HepG2 (cell line): ENCODE measurements at regions not wholly inside any gene's neighbourhood (a gene's known extent, or its start where the extent isn't known, plus 50 kb on each side); places are given as distances from the start of the nearest gene placed in this dataset.
A peak's percentile ranks its signal among the peaks of the same experiment; 100 is the strongest.

Experiments
- ATAC-seq: fragments of 200-7000 bp; cut with Tn5 transposase; 3 replicates; pipeline ENCODE4 v1.9.1; 2020; ENCODE audit warnings: mild to moderate bottlenecking, moderate library complexity
- BruUV-seq: library from RNA; stranded (reverse); fragments of 400-500 nt; replicated peaks from 2 replicates; lab custom pipeline; 2021; lab: Mats Ljungman, UMichigan
- CTCF ChIA-PET: fragments of 300-600 bp; formaldehyde crosslinking; extraction: SDS; loops from one replicate; lab custom pipeline; 2021; ENCODE audit warnings: low total read pairs, inconsistent platforms, low intra/inter-chr PET ratio; lab: Yijun Ruan, JAX
- POLR2A ChIA-PET: fragments of 350-600 bp; sonication (Branson Sonifier 250); formaldehyde crosslinking; loops from one replicate; lab custom pipeline; 2020; ENCODE audit warnings: antibody characterized with exemption, inconsistent platforms; lab: Yijun Ruan, JAX
- DNase-seq: peaks from one replicate; pipeline ENCODE4 v3.0.0-alpha.2; 2015; ENCODE audit warnings: low spot score
- FAIRE-seq: peaks from 3 replicates; lab custom pipeline; 2011; peaks lifted over from hg19 to GRCh38; lab: Jason Lieb, UNC
- H2AFZ ChIP-seq: one replicate; pipeline ENCODE4 v1.6.1; 2011; ENCODE audit warnings: low read length, inconsistent platforms
- H3K27ac ChIP-seq: fragments of 300-600 bp; 3 replicates; pipeline ENCODE4 v1.8.0; 2011; ENCODE audit warnings: mixed run types, mild to moderate bottlenecking, mixed read lengths, low read length, inconsistent platforms; ENCODE audit not compliant: insufficient read depth; ENCODE audit errors: extremely low read length
- H3K27me3 ChIP-seq, 2 experiments: fragments of 200-600 bp in 1 of 2; 2 replicates in 1 of 2; 3 replicates in 1 of 2; pipeline versions ENCODE4 v1.6.0 to v1.8.0; 2011; ENCODE audit warnings: low read length in 2 of 2, mild to moderate bottlenecking in 2 of 2, moderate library complexity in 2 of 2, inconsistent platforms in 1 of 2; ENCODE audit not compliant: insufficient read depth in 2 of 2, control insufficient read depth in 1 of 2
- H3K36me3 ChIP-seq, 2 experiments: fragments of 200-600 bp in 1 of 2; replicated peaks in 1 of 2; 2 replicates in 1 of 2; 3 replicates in 1 of 2; pipeline versions ENCODE4 v1.5.1 to v1.8.0; 2011; ENCODE audit warnings: low read length in 2 of 2, inconsistent platforms in 1 of 2; ENCODE audit not compliant: insufficient read depth in 2 of 2, control insufficient read depth in 1 of 2
- H3K4me1 ChIP-seq: 2 replicates; pipeline ENCODE4 v1.5.1; 2012; ENCODE audit warnings: low read length, inconsistent platforms; ENCODE audit not compliant: insufficient read depth
- H3K4me2 ChIP-seq: 2 replicates; pipeline ENCODE4 v1.6.0; 2011; ENCODE audit warnings: low read depth, low read length, inconsistent platforms
- H3K4me3 ChIP-seq, 3 experiments: fragments of 200-600 bp in 1 of 3; sonication (generic), shearing (Covaris generic) in 1 of 3; replicated peaks in 1 of 3; 2 replicates each; pipeline ENCODE4 v1.5.1; 2011 to 2016; ENCODE audit warnings: low read length in 3 of 3, inconsistent platforms in 2 of 3, low read depth in 2 of 3, mild to moderate bottlenecking in 2 of 3, control low read depth in 1 of 3, mixed read lengths in 1 of 3; ENCODE audit not compliant: insufficient read depth in 1 of 3
- H3K79me2 ChIP-seq: one replicate; pipeline ENCODE4 v1.6.1; 2011; ENCODE audit warnings: low read length, inconsistent platforms; ENCODE audit not compliant: insufficient read depth
- H3K9ac ChIP-seq: 2 replicates; pipeline ENCODE4 v1.6.0; 2011; ENCODE audit warnings: mild to moderate bottlenecking, low read depth, low read length, inconsistent platforms; ENCODE audit not compliant: insufficient read depth
- H3K9me3 ChIP-seq: 2 replicates; pipeline ENCODE4 v1.5.1; 2012; ENCODE audit warnings: mild to moderate bottlenecking, low read length
- H4K20me1 ChIP-seq: 2 replicates; pipeline ENCODE4 v1.6.0; 2011; ENCODE audit warnings: inconsistent platforms, mild to moderate bottlenecking, low read length, moderate library complexity; ENCODE audit not compliant: insufficient read depth
- MNT ChIP-seq: fragments of 450-650 bp; IDR thresholded peaks from 2 replicates; pipeline ENCODE4 v1.6.1; 2016
- MZF1 ChIP-seq: sonication (generic); formaldehyde crosslinking; IDR thresholded peaks from 2 replicates; pipeline ENCODE4 v1.8.1; 2023; ENCODE audit warnings: mild to moderate bottlenecking, missing genetic modification reagents, borderline replicate concordance
- NFRKB ChIP-seq: fragments of 450-650 bp; IDR thresholded peaks from 2 replicates; pipeline ENCODE4 v1.6.1; 2017
- PRDM10 ChIP-seq: sonication (generic); formaldehyde crosslinking; IDR thresholded peaks from 2 replicates; pipeline ENCODE4 v1.4.0; 2020; ENCODE audit warnings: low read depth, missing genetic modification reagents
- SPEN ChIP-seq: sonication (generic); formaldehyde crosslinking; IDR thresholded peaks from 2 replicates; pipeline ENCODE4 v1.5.1; 2020; ENCODE audit warnings: low read depth, mild to moderate bottlenecking, missing genetic modification reagents
- XRCC5 ChIP-seq: fragments of 200-400 bp; formaldehyde crosslinking; optimal IDR thresholded peaks from 2 replicates; pipeline ENCODE3; 2017; ENCODE audit warnings: mild to moderate bottlenecking, low read length
- ZNF12 ChIP-seq: sonication (generic); formaldehyde crosslinking; IDR thresholded peaks from 2 replicates; pipeline ENCODE4 v1.5.0; 2020; ENCODE audit warnings: missing genetic modification reagents
- ZNF17 ChIP-seq: sonication (generic); formaldehyde crosslinking; IDR thresholded peaks from 2 replicates; pipeline ENCODE4 v1.5.0; 2020; ENCODE audit warnings: mild to moderate bottlenecking, missing genetic modification reagents
- ZNF777 ChIP-seq: sonication (generic); formaldehyde crosslinking; IDR thresholded peaks from 2 replicates; pipeline ENCODE4 v1.4.0; 2020; ENCODE audit warnings: missing genetic modification reagents
- WGBS: methylation state at CpG from one replicate; pipeline ENCODE4 v1.1.6; 2017; ENCODE audit warnings: low lambda C conversion rate; 5-methylcytosine and 5-hydroxymethylcytosine counted together
- in situ Hi-C: cut with HindIII; loops from 2 replicates; pipeline ENCODE4 v1.10.0; 2017; ENCODE audit warnings: low pct_unique_long_range_greater_than_20kb; ENCODE audit not compliant: extremely low pct_ligation_motif_present
- intact Hi-C: fragments of 100-400 bp; cut with micrococcal nuclease; formaldehyde crosslinking; loops from one replicate; pipeline ENCODE4 v1.10.0; 2022; ENCODE audit not compliant: unreplicated experiment
- TF ChIP-seq, protein P1 (sequence below): sonication (generic); formaldehyde crosslinking; conservative IDR thresholded peaks from 2 replicates; pipeline ENCODE4 v1.8.0; 2022; ENCODE audit warnings: mild to moderate bottlenecking, moderate library complexity, missing genetic modification reagents
- TF ChIP-seq, protein P2 (sequence below): sonication (generic); formaldehyde crosslinking; IDR thresholded peaks from 2 replicates; pipeline ENCODE4 v1.4.0; 2020; ENCODE audit warnings: missing genetic modification reagents

DNA sequence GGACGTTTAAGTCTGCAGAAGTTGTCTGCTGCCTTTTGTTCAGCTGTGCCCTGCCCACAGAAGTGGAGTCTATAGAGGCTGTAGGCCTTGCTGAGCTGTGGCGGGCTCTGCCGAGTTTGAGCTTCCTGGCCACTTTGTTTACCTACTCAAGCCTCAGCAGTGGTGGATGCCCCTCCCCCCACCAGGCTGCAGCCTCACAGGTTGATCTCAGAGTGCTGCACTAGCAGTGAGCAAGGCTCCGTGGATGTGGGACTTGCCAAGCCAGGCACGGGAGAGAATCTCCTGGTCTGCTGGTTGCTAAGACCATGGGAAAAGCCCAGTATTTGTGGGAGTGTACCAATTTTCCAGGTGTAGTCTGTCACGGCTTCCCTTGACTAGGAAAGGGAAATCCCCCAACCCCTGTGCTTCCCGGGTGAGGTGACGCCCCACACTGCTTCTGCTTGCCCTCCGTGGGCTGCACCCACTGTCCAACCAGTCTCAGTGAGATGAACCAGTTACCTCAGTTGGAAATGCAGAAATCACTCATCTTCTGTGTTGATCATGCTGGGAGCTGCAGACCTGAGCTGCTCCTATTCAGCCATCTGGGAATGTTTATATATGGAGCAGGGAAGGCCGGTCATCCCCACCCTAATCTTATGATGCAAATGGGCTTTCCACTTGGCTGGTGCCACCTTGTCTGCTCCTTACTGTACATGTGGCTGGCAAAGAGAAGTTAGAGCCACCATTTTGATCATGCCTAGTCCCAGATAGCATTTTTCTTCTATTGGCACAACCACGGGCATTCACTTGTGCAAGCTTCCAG lies 156.9 kb upstream of the ITGA6 start (continued):
- 0 out of 2 replicates have a peak, but pooled peaks have one; percentile 45 for TF ChIP-seq MZF1 (CRISPR knock-in tag)
- TF ChIP-seq, protein P1, sequence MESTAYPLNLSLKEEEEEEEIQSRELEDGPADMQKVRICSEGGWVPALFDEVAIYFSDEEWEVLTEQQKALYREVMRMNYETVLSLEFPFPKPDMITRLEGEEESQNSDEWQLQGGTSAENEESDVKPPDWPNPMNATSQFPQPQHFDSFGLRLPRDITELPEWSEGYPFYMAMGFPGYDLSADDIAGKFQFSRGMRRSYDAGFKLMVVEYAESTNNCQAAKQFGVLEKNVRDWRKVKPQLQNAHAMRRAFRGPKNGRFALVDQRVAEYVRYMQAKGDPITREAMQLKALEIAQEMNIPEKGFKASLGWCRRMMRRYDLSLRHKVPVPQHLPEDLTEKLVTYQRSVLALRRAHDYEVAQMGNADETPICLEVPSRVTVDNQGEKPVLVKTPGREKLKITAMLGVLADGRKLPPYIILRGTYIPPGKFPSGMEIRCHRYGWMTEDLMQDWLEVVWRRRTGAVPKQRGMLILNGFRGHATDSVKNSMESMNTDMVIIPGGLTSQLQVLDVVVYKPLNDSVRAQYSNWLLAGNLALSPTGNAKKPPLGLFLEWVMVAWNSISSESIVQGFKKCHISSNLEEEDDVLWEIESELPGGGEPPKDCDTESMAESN (CRISPR knock-in tag), result no peak
- TF ChIP-seq ZNF12 (CRISPR knock-in tag), result no peak
- 0 out of 2 replicates have a peak, but pooled peaks have one; percentile 22 for TF ChIP-seq PRDM10 (CRISPR knock-in tag)

DNA sequence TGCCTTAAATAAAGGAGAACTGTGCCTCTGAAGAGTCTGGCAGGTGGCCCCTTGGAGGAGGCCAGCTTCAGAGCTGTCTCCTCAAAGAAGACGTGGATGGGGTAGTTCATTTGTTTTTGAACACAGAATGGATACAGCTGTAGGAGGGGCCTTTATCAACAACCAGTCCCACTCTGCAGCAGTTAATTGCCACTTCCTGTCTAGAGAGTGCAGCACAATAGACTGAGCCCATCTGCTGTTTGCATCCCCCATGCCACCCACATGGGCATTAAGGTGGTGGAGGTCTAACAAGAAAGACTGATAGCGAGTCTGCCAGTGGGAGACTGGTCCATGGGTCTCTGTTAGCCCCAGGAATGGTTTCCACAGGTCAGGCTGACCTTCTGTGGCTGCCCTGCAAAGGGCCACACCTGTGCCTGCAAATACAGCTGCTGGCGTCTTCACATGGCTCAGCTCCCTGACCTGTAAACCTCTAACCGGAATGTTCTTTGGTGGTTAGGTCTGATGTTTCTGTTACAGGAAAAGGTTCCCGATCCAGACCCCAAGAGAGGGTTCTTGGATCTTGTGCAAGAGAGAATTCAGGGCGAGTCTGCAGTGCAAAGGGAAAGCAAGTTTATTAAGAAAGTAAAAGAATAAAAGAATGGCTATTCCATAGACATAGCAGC lies 153.3 kb upstream of the ITGA6 start:
- Histone ChIP-seq H3K4me2 (no peak overlapping the region), H3K27ac (no peak overlapping the region), H3K79me2 (no peaks in the 10 kb centered on the region), H3K9ac (no peak overlapping the region), H3K4me3 (no peak overlapping the region), H2AFZ (no peak overlapping the region), H3K27me3 (peaks cover 0 to 10% of the 10 kb centered on the region in 2 experiments; a peak in 2 of 5 replicates), H3K36me3 (no peaks in the 10 kb centered on the region), H3K9me3 (peaks cover 8% of the 10 kb centered on the region), H4K20me1 (no peaks in the 10 kb centered on the region), H3K4me1 (peaks cover 20% of the 10 kb centered on the region)
- ChIA-PET POLR2A (no interaction called here), CTCF (no interaction called here)
- in situ Hi-C loops (no loop called here), intact Hi-C loops (no loop called here)
- DNase-seq, result no peak
- 54% methylated on average over 5 of the region's 6 CpGs for WGBS
- no TSS peak for BruUV-seq
- no peak for FAIRE-seq
- no peak for ATAC-seq
- TF ChIP-seq ZNF777 (CRISPR knock-in tag), result no peak
- no peak for TF ChIP-seq XRCC5
- no peak for TF ChIP-seq MNT
- TF ChIP-seq, protein P2, sequence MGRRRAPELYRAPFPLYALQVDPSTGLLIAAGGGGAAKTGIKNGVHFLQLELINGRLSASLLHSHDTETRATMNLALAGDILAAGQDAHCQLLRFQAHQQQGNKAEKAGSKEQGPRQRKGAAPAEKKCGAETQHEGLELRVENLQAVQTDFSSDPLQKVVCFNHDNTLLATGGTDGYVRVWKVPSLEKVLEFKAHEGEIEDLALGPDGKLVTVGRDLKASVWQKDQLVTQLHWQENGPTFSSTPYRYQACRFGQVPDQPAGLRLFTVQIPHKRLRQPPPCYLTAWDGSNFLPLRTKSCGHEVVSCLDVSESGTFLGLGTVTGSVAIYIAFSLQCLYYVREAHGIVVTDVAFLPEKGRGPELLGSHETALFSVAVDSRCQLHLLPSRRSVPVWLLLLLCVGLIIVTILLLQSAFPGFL (CRISPR knock-in tag), result no peak
- no peak for TF ChIP-seq ZNF17
- no peak for TF ChIP-seq NFRKB
- no peak for TF ChIP-seq SPEN (CRISPR knock-in tag)
